ENCODE measurements at regions not wholly inside any gene's neighbourhood (a gene's known extent, or its start where the extent isn't known, plus 50 kb on each side); places are given as distances from the start of the nearest gene placed in this dataset.
"Not testable (repeated sequence)": the region's sequence is repeated elsewhere in the genome, so short reads cannot be mapped to it uniquely, and the experiment has no call there.

DNA sequence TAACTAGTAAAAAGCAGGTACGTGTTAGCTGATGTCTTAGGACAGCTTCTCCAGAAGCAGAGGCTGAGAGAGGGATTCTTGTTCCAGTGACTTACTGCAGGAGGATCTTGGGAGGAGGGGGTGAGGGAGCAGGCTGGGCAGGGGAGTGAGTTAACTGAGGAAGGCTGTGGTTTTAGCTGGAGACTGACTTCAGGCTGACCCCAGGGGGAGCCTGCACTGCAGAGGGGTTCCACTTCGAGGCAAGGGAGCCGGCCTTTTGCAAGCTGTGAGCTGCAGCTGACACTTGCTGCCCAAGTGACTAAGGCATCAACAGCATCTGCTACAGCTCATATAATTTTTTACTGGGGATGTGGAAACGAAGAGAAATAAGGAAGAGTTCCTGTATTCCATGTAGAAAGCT lies 50.4 kb upstream of the SOD1 start:
- DNase-seq (ENCODE audit: low read depth): no peak

DNA sequence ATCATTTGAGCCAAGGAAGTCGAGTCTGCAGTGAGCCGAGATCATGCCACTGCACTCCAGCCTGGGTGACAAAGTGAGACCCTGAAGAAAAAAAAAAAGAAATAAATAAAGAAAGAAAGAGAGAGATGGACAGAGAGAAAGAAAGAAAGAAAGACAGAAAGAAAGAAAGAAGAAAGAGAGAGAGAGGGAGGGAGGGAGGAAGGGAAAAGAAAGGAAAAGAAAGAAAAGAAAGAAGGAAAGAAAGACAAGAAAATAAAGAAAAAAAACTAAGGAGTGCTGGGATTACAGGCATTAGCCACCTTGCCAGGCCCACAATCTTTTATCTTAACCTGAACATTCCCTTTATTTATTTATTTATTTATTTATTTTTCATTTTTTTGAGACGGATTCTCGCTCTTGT lies 51.7 kb upstream of the SOD1 start:
- DNase-seq (ENCODE audit: low read depth): no peak

DNA sequence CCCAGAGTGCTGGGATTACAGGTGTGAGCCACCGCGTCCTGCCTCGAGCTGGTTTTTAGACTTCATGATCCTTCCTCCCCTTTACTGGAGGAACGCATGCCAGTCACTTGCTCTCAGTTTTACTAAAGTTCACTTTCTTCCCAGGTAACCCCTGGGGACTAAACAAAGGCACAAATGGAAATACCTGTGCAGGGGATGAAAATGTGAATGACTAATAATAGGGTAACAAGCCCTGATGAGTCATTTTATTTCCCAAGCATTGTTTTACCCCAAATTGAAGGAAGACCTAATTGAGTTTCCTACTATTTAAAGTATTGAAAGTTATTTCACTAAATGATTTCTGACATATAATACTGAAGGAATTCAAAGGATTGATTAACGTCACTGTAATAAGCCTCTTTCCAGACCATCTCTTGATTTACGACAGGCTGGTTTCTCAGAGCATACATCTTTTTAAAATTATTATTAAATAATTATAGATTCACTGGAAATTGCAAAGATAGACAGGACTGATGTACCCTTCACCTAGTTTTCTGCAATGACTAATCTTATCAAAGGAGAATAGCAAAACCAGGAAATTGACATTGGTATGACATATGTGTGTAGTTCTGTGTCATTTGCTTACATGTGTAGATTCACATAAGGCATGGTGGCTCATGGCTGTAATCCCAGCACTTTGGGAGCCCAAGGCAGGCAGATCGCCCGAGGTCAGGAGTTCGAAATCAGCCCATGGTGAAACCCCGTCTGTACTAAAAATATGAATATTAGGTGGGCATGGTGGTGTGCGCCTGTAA lies 53.2 kb upstream of the SOD1 start:
- DNase-seq (ENCODE audit: low read depth): no peak

DNA sequence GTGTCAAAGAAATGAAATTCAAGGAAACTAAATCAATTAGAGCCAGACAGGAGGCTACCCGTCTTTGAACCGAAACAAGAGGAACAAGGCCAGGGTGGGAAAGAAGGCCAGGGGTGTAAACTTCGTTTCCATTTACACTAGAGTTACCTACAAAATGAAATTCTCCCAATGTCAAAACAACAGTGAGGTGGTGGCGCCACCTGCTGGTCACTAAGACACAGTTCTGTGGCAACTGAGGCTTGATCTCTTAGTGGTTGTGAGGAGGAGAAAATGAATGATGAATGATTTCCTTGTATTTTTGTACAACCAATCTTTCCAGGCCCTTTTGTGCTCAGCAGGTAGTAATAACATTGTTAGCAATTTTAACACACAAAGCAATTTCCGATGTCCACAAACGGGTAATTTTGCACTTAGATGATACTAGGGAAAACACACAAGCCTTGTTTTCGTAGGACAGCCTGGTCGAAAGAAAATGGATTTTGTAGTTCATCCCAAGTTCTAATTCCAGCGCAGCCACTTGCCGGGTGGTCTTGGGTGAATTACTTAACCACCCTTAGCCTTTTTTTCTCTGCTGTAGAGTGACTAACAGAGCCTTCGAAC lies 54.8 kb upstream of the SOD1 start:
- peak; percentile 52 for DNase-seq (ENCODE audit: low read depth)

DNA sequence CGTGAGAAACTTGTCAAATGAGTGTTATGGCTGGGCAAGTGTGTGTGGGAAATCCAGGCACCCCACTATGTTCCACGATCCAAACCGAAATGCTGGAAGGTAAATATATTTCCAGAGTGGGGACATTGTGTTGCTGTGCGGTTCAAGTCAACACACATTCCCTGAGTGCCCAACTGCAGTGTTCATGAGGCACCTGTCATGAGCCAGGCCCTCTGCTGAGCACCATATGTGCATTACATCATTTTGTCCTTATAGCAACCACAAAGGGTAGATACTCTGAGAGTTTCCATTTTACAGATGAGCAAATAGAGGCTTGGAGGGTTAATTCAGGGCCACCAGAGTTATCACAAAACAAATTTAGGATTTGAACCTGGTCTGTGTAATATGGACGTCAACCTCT lies 59.9 kb upstream of the SOD1 start:
- DNase-seq (ENCODE audit: low read depth): no peak

DNA sequence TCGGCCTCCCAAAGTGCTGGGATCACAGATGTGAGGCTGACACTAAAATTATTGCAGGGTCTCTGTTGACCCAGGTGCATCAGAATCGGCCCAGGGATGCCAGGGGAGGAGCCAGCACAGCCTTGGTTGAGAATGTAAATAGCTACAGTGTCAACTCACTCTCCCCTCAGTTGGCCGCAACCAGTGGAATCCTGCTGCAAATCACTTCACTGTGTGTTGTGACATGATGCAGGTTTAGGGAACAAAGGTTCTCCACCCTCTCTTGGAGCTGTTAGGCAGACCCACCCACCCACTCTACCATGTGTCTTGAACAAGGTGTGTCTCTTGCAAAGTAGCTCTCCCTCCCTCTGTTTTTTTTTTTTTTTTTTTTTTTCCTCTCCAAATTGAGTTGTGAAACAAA lies 60.5 kb upstream of the SOD1 start:
- no peak for DNase-seq (ENCODE audit: low read depth)

DNA sequence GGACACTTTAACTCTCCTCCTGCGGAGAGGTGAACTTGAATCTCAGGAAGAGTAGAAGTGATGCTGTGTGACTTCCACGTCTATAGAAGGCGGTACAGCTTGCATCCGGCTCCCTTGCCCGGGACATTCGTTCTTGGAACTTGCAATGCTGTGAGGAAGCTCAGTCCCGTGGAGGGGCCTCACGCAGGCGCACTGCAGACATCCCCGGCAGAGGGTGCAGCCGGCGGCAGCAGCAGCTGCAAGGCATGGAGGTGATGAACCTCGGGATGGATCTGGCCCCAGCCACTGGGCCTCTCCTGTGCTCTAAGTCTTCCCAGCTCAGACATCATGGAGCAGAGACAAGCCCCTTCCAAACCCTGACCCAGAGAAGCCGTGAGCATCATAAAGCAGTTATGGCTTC lies 61.8 kb upstream of the SOD1 start:
- no peak for DNase-seq (ENCODE audit: low read depth)

DNA sequence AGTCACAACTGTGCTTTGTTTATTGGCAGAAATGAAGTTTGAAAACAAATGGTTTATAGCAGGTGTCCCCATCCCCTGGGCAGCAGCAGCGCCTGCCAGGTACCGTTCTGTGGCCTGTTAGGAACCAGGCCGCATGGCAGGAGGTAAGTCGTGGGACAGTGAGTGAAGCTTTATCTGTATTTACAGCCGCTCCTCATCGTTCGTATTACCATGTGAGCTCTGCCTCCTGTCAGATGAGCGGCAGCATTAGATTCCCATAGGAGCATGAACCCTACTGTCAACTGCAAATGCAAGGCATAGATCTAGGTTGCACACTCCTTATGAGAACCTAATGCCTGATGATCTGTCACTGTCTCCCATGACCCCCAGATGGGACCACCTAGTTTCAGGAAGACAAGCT lies 63.4 kb upstream of the SOD1 start:
- no peak for DNase-seq (ENCODE audit: low read depth)

DNA sequence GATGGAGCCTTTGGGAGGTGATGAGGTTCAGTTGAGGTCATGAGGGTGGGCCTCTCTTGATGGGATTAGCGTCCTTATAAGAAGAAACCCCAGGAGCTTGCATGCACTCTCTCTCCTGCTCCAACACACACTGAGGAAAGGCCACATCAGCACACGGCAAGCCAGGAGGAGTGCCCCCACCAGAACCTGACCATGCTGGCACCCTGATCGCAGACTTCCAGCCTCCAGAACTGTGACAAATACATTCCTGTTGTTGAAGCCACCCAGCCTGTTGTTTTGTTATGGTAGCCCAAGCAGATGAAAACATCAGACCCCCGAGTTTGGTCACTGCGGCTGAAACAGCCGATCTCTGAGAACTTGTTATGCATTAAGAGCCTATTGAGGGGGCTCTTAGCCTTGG lies 64.8 kb upstream of the SOD1 start:
- no peak for DNase-seq (ENCODE audit: low read depth)

DNA sequence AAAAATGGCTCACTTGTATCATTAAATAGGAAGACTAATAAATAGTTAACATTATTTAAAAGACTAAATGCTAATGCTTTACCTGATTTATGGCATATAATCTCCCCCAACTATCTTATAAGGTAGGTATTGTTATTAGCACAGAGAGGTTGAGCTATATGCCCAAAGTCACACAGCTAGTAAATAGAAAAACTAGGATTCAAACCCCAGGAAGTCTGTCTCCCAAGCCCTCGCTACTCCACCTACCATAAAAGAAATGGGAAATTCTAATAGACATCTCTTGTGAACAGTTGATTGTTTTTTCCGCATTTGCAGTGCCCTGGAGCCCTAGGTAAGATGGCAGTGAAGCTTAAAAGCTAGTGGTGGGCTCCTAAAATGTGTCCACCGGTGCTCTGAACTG lies 65.2 kb upstream of the SOD1 start:
- DNase-seq (ENCODE audit: low read depth): no peak

DNA sequence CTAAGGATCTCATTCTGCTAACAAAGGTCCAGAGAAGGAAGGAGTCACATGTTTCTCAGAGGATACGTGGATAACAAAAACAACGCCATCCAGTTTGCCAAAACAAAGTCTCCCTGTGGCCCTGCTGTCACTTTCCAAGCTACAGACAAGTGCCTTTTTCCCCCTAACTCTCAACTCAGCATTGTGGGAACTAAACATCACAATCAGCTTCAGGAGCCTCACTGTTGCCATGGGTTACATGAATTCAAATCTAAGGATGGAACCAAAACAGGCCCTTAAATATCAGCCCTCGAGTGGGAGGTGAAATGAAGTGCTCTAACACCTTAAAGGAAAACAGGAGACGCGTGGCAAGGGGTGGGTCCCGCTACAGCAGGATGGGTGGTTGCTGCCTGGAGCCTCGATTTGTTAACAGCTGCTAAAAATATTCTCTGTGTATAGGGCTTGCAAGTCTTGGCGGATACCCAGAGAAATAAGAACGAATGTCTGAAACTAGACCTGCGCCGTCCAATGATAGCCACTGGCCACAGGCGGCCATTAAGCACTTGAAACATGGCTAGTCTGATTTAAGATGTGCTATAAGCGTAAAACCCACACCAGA lies 66.4 kb upstream of the SOD1 start:
- no peak for DNase-seq (ENCODE audit: low read depth)

DNA sequence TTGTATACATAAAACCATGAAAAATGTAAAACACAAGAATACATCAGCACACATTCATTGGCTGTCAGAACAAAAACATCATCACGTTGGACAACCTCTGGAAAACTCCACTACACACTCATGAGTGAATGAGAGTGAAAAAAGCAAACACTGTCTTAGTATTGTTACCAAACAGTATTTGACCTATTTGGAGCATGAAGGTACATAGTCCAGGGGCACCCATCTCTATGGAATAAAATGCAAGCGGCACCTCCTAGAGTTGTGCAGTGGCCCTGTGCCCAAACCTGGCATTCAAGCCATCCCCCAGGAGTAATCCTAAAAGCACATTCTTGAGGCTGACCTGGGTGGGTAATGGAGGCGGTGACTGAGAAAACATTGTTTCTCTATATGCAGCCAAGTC lies 67.0 kb upstream of the SOD1 start:
- DNase-seq (ENCODE audit: low read depth): no peak

DNA sequence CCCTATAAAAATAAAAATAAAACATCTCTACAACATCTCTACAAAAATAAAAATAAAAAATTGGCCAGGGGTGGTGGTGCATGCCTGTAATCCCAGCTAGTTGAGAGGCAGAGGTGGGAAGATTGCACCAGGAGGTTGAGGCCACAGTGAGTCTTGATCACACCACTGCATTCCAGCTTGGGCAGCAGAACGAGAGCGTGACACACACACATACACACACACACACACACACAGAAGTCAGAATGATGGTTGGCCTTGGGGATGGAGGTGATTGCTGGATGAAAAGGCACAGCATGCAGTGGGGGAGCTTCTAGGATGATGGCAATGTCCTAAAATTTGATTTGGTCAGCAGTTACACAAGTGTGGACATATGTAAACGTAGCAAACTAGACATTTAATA lies 69.7 kb upstream of the SOD1 start:
- DNase-seq (ENCODE audit: low read depth): no peak

DNA sequence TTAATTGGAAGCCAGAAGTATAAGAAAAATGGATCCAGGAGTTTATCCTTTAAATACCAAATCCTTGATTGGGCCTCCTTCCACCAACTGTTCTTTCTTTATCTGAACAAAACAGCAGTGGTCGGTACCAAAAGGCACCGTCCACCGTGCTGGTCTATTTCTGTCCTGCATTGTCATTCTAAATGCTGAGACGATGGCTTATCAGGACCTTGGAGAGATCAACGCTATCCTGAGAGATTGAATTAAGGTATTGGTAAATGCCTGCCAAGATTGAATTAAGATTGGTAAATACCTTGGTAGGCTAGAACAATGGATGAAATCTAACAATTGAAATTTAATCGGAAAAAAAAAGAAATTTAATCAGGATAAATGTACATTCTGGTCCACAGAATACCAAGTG lies 73.4 kb upstream of the SOD1 start:
- DNase-seq (ENCODE audit: low read depth): no peak

DNA sequence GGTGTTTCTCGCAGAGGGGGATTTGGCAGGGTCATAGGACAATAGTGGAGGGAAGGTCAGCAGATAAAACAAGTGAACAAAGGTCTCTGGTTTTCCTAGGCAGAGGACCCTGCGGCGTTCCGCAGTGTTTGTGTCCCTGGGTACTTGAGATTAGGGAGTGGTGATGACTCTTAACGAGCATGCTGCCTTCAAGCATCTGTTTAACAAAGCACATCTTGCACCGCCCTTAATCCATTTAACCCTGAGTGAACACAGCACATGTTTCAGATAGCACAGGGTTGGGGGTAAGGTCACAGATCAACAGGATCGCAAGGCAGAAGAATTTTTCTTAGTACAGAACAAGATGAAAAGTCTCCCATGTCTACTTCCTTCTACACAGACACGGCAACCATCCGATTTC lies 75.6 kb upstream of the SOD1 start:
- not testable (repeated sequence) for DNase-seq (ENCODE audit: low read depth)

DNA sequence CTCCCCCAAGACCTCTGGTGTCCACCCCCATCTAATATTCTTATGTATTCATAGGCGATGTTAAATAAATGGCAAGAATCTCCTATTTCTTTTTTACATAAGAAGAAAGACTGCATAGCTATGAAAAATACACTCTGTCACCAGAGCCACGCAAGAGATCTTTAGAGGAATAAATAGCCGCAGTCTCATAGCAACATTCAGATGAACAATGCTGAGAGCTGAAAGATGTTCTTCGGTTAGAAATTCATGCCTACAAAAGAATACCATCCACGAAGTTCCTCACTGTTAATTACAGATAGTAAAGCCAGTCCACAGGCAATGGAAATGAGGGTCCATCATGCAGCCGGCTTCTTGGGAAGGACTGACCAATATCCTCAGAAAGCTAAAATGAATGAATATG lies 76.0 kb upstream of the SOD1 start:
- no peak for DNase-seq (ENCODE audit: low read depth)

DNA sequence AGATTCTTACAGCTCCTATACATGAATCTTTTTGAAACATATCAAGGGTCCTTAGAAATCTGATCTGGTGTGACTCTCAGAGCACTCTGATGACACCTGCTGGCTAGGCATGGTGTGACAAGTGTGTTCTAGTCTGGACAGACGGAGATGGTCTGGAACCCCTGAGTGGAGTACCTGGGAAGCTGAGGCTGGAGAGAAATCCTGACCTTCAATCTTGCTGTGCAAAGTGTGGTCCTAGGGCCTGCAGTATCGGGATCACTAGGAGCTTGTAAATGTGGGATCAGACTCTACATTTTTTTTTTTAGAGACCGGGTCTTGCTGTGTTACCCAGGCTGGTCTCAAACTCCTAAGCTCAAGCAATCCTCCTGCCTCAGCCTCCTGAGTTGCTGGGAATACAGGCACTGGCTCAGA lies 78.6 kb upstream of the SOD1 start:
- DNase-seq (ENCODE audit: low read depth): peak; percentile 47

DNA sequence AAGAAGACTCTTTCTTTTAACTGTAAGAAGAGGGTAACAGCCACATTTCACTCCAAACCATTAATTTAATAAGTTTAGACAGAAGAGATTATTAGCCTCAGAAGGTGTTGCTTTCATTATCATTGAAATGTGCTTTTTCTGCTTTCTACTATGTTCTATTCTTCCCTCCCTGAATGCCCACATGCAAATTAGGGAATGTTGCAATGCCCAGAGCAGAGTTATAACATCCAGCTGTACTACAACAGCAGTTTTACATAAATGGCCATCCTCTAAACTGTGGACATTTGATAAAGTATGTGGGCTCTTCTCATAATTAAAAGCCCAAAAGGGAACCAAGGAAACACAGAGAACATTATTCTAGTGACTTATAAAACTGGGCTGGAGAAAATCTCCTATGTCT lies 82.2 kb upstream of the SOD1 start:
- no peak for DNase-seq (ENCODE audit: low read depth)

DNA sequence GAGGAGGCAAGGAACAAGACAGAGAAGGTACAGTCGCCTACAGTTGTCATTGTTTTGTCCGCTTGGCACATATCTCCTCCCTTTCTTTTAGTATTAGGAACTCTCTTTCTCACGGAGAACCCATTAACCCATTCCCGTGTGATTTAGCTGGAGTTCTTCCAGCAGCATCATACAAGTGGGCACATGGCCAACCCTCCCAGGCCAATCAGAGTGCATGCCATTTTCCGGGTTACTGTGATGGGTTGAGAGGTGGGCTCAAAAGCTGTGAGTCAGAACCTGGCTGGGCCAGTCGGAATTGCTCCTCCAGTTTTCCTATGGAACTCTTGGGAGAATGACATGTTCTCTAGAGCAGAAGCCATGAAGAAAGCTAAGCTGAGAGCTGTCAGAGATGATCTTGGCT lies 83.1 kb upstream of the SOD1 start:
- DNase-seq (ENCODE audit: low read depth): no peak

DNA sequence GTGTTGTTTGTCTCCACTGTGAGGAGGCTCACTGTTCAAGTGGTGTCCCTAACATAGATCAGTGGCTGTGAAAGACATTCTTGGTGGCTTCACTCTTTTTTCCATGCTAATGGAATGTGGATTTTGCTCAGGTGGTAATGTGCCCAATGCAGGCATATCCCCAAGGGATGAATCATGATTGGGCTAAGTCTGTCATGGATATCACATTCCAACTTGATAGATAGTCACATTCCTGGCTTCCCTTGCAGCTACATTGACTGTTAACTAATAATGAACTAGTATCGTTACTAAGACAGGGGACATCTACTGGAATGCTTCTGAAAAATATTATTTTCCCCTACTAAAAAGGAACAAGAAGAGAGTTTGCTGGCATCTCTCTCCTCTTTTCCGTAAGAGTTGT lies 86.3 kb upstream of the SOD1 start:
- DNase-seq (ENCODE audit: low read depth): no peak

DNA sequence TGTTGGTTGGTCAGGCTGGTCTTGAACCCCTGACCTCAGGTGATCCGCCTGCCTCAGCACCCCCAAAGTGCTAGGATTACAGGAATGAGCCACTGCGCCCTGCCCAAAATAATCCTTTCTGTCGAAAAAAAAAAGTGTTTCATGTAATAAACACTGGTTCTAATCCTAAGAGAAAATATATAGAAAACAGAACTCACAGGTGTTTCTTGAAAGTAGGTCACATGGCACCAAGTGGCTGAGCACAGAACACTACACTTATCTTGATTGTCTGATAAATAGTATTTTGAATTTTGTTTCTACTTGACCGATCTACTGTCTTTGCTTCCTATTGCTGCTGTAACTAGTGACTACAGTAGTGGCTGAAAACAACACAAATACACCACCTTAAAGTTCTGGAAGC lies 87.6 kb upstream of the SOD1 start:
- DNase-seq (ENCODE audit: low read depth): no peak

DNA sequence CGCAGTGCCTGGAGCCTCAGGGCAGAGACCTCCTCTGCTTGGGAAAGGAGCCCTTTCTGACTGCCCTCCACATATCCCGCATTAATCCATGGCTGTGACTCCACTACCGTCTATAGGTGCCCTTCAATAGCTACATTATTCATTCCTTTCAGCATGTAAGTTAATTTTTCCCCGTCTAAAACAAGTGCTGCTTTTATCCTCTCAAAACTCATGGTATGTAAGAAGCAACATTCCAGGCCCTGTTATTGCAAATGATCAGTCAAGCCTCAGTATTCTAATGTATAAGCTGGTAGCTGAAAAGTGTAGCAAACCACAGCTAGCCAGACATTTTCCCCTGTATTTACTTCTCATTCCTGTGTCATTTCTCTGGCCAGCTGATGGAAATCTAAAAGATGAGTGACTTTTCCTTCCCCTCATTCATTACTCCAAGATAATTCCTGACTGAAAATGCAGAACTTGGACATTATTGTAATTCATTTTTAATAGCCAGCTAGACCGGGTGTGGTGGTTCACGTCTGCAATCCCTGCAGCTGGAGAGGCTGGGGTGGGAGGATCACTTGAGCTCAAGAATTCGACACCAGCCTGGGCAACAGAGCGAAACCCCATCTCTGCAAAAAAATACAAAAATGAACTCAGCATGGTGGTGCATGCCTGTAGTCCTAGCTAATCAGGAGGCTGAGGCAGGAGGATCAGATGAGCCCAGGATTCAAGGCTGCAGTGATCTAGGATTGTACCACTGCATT lies 88.5 kb upstream of the SOD1 start:
- no peak for DNase-seq (ENCODE audit: low read depth)

DNA sequence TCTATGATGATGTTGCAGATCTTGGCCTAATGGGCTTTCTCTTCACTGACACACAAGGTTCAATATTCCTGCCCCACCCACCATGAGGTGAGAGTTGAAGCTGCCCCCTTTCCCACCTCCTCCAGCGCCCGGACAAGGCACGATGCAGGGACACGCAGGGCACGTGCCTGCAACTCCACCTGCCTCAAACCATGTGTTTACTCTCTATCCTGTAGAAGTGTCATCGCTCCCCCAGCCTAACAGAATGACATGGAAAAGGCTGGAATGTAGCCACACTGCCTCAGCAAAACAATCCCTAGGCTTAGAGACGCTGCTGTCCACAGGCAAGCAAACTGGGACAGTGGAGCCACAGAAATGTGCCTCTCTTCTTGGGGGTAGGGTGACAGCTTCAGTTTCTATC lies 92.9 kb upstream of the SOD1 start:
- DNase-seq (ENCODE audit: low read depth): no peak
